Epithelial cell of proximal tubule (primary cell): ENCODE measurements at regions not wholly inside any gene's neighbourhood (a gene's known extent, or its start where the extent isn't known, plus 50 kb on each side); places are given as distances from the start of the nearest gene placed in this dataset.

ENCODE experiments used
- DNase-seq: peaks from one replicate; pipeline ENCODE4 v3.0.0-alpha.2; 2011; ENCODE audit warnings: low read depth
- H3K4me3 ChIP-seq: 2 replicates; pipeline ENCODE4 v1.5.1; 2011; ENCODE audit warnings: low read depth, mild to moderate bottlenecking, low read length
- CTCF ChIP-seq: conservative IDR thresholded peaks from 2 replicates; pipeline ENCODE4 v1.5.1; 2012; ENCODE audit warnings: low read depth, mild to moderate bottlenecking, low read length

- no peak overlapping the region for H3K4me3 ChIP-seq
- DNase-seq = no peak
- peak; percentile 9 for TF ChIP-seq CTCF
Measured at GRCh38 chr11:90930252-90930651, 707.4 kb upstream of the CHORDC1 start.

- no peak for TF ChIP-seq CTCF
- H3K4me3 ChIP-seq = no peak overlapping the region
- no peak for DNase-seq
Measured at GRCh38 chr11:90919332-90919731, 696.5 kb upstream of the CHORDC1 start.

GRCh38 chr11:90916706-90917105 is 693.9 kb upstream of the CHORDC1 start:
- no peak for DNase-seq

GRCh38 chr11:90913131-90913668 is 690.4 kb upstream of the CHORDC1 start:
- DNase-seq = no peak
- no peak for TF ChIP-seq CTCF
- H3K4me3 ChIP-seq = no peak overlapping the region

More at GRCh38 chr11:90916706-90917105, 693.9 kb upstream of the CHORDC1 start:
- no peak overlapping the region for H3K4me3 ChIP-seq
- TF ChIP-seq CTCF = no peak

GRCh38 chr11:90912631-90913030 is 689.8 kb upstream of the CHORDC1 start:
- DNase-seq = no peak
- TF ChIP-seq CTCF = no peak

GRCh38 chr11:90911192-90911591 is 688.3 kb upstream of the CHORDC1 start:
- no peak for TF ChIP-seq CTCF
- H3K4me3 ChIP-seq = no peak overlapping the region
- DNase-seq = no peak

More at GRCh38 chr11:90912631-90913030, 689.8 kb upstream of the CHORDC1 start:
- H3K4me3 ChIP-seq = no peak overlapping the region

GRCh38 chr11:90908074-90908473 is 685.2 kb upstream of the CHORDC1 start:
- TF ChIP-seq CTCF = peak; percentile 21
- no peak overlapping the region for H3K4me3 ChIP-seq
- DNase-seq = no peak
